ENCODE measurements at regions not wholly inside any gene's neighbourhood (a gene's known extent, or its start where the extent isn't known, plus 50 kb on each side); places are given as distances from the start of the nearest gene placed in this dataset.
A peak's percentile ranks its signal among the peaks of the same experiment; 100 is the strongest.

DNA sequence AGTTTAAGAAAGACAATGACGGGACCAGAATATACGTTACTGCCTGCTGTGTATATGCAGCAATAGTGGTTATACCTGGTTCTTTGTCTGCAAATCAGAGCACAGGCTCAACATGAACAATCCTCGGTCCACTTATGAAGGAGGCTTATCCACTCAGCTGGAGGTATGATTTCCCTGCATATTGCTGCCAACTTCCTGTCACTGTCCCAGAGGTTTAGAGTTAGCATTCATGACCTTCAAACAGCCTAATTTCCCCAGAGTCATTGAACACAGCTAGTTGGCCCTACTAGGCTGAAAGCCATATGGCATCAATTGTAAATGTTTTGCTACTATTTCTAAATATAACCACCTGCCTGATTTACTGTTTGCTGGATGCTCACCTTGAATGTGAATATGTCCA is 224.9 kb upstream of the ZNF717 start:
- POLR2A ChIA-PET (ENCODE audit: partially characterized antibody): no interaction called here
- H3K56ac ChIP-seq (replicated peaks; ENCODE audit: insufficient read length, low read depth, low read length): no peak overlapping the region
- FAIRE-seq: no peak
- TF ChIP-seq CREB1 (IDR thresholded peaks at IDR 0.05) (no peak), CBX8 (IDR thresholded peaks at IDR 0.05; ENCODE audit: borderline replicate concordance, low read depth, low read length) (no peak), NRF1 (IDR thresholded peaks at IDR 0.05; ENCODE audit: low read depth, low read length) (no peak), RAD21 (IDR thresholded peaks at IDR 0.05 in 1 of 2, conservative IDR thresholded peaks at IDR 0.05 in 1 of 2; ENCODE audit: low read depth in 2 of 2, low read length in 2 of 2) (no peak), POLR2A (IDR thresholded peaks at IDR 0.05; ENCODE audit: control extremely low read depth in 1 of 2, low read depth in 2 of 2, low read length in 2 of 2) (no peak), RNF2 (IDR thresholded peaks at IDR 0.05; ENCODE audit: borderline replicate concordance, low read depth, low read length, missing control alignments, poor library complexity, severe bottlenecking) (no peak), FOSL1 (IDR thresholded peaks at IDR 0.05; ENCODE audit: insufficient read depth, low read depth, low read length) (no peak), JUND (IDR thresholded peaks at IDR 0.05; ENCODE audit: low read length) (no peak), POLR2AphosphoS5 (IDR thresholded peaks at IDR 0.05; ENCODE audit: low read depth, low read length) (no peak), EGR1 (IDR thresholded peaks at IDR 0.05; ENCODE audit: borderline replicate concordance, low read depth, low read length) (no peak), BACH1 (IDR thresholded peaks at IDR 0.05; ENCODE audit: low read length) (no peak), SIRT6 (IDR thresholded peaks at IDR 0.05; ENCODE audit: low read length) (no peak)
- TF ChIP-seq, protein P1, sequence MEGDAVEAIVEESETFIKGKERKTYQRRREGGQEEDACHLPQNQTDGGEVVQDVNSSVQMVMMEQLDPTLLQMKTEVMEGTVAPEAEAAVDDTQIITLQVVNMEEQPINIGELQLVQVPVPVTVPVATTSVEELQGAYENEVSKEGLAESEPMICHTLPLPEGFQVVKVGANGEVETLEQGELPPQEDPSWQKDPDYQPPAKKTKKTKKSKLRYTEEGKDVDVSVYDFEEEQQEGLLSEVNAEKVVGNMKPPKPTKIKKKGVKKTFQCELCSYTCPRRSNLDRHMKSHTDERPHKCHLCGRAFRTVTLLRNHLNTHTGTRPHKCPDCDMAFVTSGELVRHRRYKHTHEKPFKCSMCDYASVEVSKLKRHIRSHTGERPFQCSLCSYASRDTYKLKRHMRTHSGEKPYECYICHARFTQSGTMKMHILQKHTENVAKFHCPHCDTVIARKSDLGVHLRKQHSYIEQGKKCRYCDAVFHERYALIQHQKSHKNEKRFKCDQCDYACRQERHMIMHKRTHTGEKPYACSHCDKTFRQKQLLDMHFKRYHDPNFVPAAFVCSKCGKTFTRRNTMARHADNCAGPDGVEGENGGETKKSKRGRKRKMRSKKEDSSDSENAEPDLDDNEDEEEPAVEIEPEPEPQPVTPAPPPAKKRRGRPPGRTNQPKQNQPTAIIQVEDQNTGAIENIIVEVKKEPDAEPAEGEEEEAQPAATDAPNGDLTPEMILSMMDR (IDR thresholded peaks at IDR 0.05; ENCODE audit: control extremely low read depth in 1 of 3, insufficient read depth in 1 of 3, low read depth in 1 of 3, low read length in 3 of 3): no peak

More for the DNA sequence above, 224.9 kb upstream of the ZNF717 start:
- no peaks in the 10 kb centered on the region for H4K20me1 ChIP-seq (replicated peaks in 1 of 2; ENCODE audit: control insufficient read depth in 1 of 2, insufficient read depth in 2 of 2, low read length in 2 of 2)
- no peaks in the 10 kb centered on the region for H3K36me3 ChIP-seq (ENCODE audit: control insufficient read depth in 2 of 4, insufficient read depth in 4 of 4, low read length in 3 of 4)
- peak overlapping the region; percentile 21 for H2BK120ac ChIP-seq (replicated peaks; ENCODE audit: low read depth, low read length)
- H3K79me1 ChIP-seq (ENCODE audit: low read depth, low read length): no peaks in the 10 kb centered on the region
- H3K9me3 ChIP-seq (ENCODE audit: insufficient read depth in 2 of 2, low read depth in 1 of 2, low read length in 1 of 2): no peaks in the 10 kb centered on the region
- H3K9ac ChIP-seq (replicated peaks in 1 of 4; ENCODE audit: extremely low read depth in 1 of 4, low read depth in 3 of 4, low read length in 3 of 4): no peak overlapping the region
- H3K27ac ChIP-seq (ENCODE audit: low read depth, low read length): no peak overlapping the region
- H2AK5ac ChIP-seq (ENCODE audit: low read depth, low read length): no peak overlapping the region
- H3K18ac ChIP-seq (ENCODE audit: extremely low read depth, low read length): no peak overlapping the region
- WGBS, 2 experiments (ENCODE audit: extremely low coverage in 1 of 2, insufficient coverage in 1 of 2, insufficient read length in 1 of 2, insufficient replicate concordance in 2 of 2, low coverage in 1 of 2, low lambda C conversion rate in 2 of 2, missing lambda C conversion rate in 1 of 2): 93% methylated on average over 3 of the region's 3 CpGs; no CpG with 5 or more reads in 1 of the 2 experiments
- DNase-seq (ENCODE audit: low read depth in 1 of 2, low spot score in 2 of 2): no peak
- CTCF ChIA-PET (ENCODE audit: partially characterized antibody): interaction anchor here (1.2 to 1.5 kb wide), 2 partner anchors 15 to 203 kb away, joined by 3 to 4 read pairs; no protein-coding TSS in a partner anchor
- no peak overlapping the region for H4K91ac ChIP-seq (replicated peaks; ENCODE audit: insufficient read length, low read length)
- H2BK5ac ChIP-seq (ENCODE audit: low read depth, low read length): no peak overlapping the region
- H2BK12ac ChIP-seq (ENCODE audit: low read depth, low read length): no peak overlapping the region
- H2BK20ac ChIP-seq (ENCODE audit: low read length): no peak overlapping the region; the same call in 1 of the 2 replicates
- H3K4me1 ChIP-seq (replicated peaks in 1 of 4; ENCODE audit: control insufficient read depth in 3 of 4, insufficient read depth in 4 of 4, low read length in 3 of 4): peaks cover 0 to 4% (median 0%) of the 10 kb centered on the region in 4 experiments; a peak in 1 of 7 replicates
- H3K4me3 ChIP-seq (ENCODE audit: extremely low read depth in 1 of 4, insufficient read depth in 2 of 4, low read depth in 3 of 4, low read length in 4 of 4): no peak overlapping the region
- H3K14ac ChIP-seq (ENCODE audit: insufficient read length): no peak overlapping the region
- no peak overlapping the region for H4K8ac ChIP-seq (ENCODE audit: extremely low read depth, insufficient read depth, low read length)
- H3K27me3 ChIP-seq (replicated peaks in 1 of 4; ENCODE audit: control insufficient read depth in 3 of 4, extremely low read depth in 1 of 4, insufficient read depth in 3 of 4, low read length in 3 of 4): no peaks in the 10 kb centered on the region
- H3K23ac ChIP-seq (ENCODE audit: insufficient read length): no peak overlapping the region
- H2AFZ ChIP-seq (ENCODE audit: low read length): no peak overlapping the region
- H2BK15ac ChIP-seq (ENCODE audit: low read length): no peak overlapping the region
- H3K79me2 ChIP-seq (ENCODE audit: control insufficient read depth in 1 of 2, insufficient read depth in 2 of 2, low read length in 2 of 2): no peaks in the 10 kb centered on the region
- H4K5ac ChIP-seq (ENCODE audit: insufficient read length, low read depth, low read length): no peak overlapping the region
- no peak overlapping the region for H3K4me2 ChIP-seq (ENCODE audit: insufficient read depth in 1 of 2, low read depth in 2 of 2, low read length in 2 of 2)
- no peak overlapping the region for H3K4ac ChIP-seq (replicated peaks; ENCODE audit: insufficient read length, low read depth, low read length)
- H3K23me2 ChIP-seq (ENCODE audit: low read depth, low read length): no peaks in the 10 kb centered on the region

Measured in H1 (cell line).